Stomach (tissue), 4 donors: ENCODE measurements at regions not wholly inside any gene's neighbourhood (a gene's known extent, or its start where the extent isn't known, plus 50 kb on each side); places are given as distances from the start of the nearest gene placed in this dataset.

ENCODE experiments used
- CTCF ChIP-seq, 7 experiments: fragments of 450-650 bp in 4 of 7; fragments of 200-600 bp in 3 of 7; sonication (generic) in 3 of 7; IDR thresholded peaks; one replicate each; pipeline ENCODE4 v1.5.1; 2016 to 2019; ENCODE audit warnings: antibody characterized with exemption in 7 of 7, control low read depth in 2 of 7, mild to moderate bottlenecking in 1 of 7
- EP300 ChIP-seq: sonication (generic); formaldehyde crosslinking; IDR thresholded peaks from one replicate; pipeline ENCODE4 v1.6.1; 2017; ENCODE audit warnings: antibody characterized with exemption
- POLR2AphosphoS5 ChIP-seq, 3 donors: sonication (generic); formaldehyde crosslinking; IDR thresholded peaks; one replicate each; pipeline ENCODE4 v1.6.1; 2016; ENCODE audit warnings: antibody characterized with exemption in 3 of 3

- TF ChIP-seq CTCF (IDR thresholded peaks at IDR 0.05) (no peak), EP300 (no peak), POLR2AphosphoS5 (IDR thresholded peaks at IDR 0.05) (no peak)
Measured at GRCh38 chr1:29651246-29651645, 414.9 kb downstream of the PTPRU start.
